ENCODE measurements at regions not wholly inside any gene's neighbourhood (a gene's known extent, or its start where the extent isn't known, plus 50 kb on each side); places are given as distances from the start of the nearest gene placed in this dataset.

- H3K9me3 Mint-ChIP-seq, result peaks cover 11% of the 10 kb centered on the region
- H3K36me3 Mint-ChIP-seq (ENCODE audit: insufficient read depth), result peaks cover 6% of the 10 kb centered on the region
- peaks cover 2% of the 10 kb centered on the region for H3K27me3 Mint-ChIP-seq (ENCODE audit: low read depth)
- no peak overlapping the region for H3K4me3 Mint-ChIP-seq
- no peaks in the 10 kb centered on the region for H3K4me1 Mint-ChIP-seq (ENCODE audit: low read depth)
- no peak for DNase-seq
- no peak for ATAC-seq
These were observed 50.1 kb downstream of the GCNT4 start for GRCh38 chr5:75002271-75002670.

DNA sequence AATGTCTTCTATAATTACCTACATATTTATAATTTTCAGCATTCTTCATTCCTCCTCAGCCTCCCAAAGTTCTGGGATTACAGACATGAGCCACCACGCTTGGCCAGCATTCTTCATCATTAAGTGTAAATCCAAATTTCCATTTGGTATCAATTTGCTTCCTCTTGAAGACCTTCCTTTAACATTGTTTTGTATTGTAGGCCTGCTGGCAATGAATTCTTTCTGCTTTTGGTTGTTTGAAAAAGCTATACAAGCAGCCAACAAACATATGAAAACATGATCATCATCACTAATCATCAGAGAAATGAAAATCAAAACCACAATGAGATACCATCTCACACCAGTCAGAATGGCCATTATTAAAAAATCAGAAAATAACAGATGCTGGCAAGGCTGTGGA lies 56.4 kb downstream of the GCNT4 start:
- Mint-ChIP-seq H3K4me3 (no peak overlapping the region), H3K27me3 (ENCODE audit: low read depth) (peaks cover 5% of the 10 kb centered on the region), H3K36me3 (ENCODE audit: insufficient read depth) (peaks cover 2% of the 10 kb centered on the region), H3K9me3 (peaks cover 3% of the 10 kb centered on the region), H3K4me1 (ENCODE audit: low read depth) (no peaks in the 10 kb centered on the region)
- ATAC-seq (no peak), DNase-seq (no peak)

GRCh38 chr5:74994826-74995225 lies 57.5 kb downstream of the GCNT4 start:
- Mint-ChIP-seq H3K4me1 (ENCODE audit: low read depth) (no peaks in the 10 kb centered on the region), H3K36me3 (ENCODE audit: insufficient read depth) (peaks cover 2% of the 10 kb centered on the region), H3K9me3 (peaks cover 3% of the 10 kb centered on the region), H3K27me3 (ENCODE audit: low read depth) (peaks cover 5% of the 10 kb centered on the region), H3K4me3 (no peak overlapping the region)
- DNase-seq, result no peak
- ATAC-seq, result no peak

DNA sequence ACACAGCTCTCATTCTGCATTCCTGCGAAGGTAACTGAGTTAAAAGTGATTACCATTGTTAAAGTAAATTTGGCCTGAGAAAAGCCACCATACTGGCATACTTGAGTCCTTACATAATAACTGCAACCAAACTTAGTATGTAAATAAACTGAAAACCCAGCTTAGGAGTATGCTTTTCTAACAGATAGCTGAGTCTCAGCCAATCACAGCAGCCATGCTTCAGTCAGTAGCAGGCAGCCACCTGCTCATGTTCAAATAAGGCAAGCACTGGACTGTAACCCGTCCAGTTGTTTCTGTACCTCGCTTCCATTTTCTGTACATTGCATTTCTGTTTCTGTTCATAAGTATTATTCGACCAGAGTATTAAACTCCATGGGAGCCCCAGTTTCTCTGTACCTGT lies 58.6 kb downstream of the GCNT4 start:
- Mint-ChIP-seq H3K4me1 (ENCODE audit: low read depth) (no peaks in the 10 kb centered on the region), H3K9me3 (peaks cover 3% of the 10 kb centered on the region), H3K4me3 (no peak overlapping the region), H3K27me3 (ENCODE audit: low read depth) (peaks cover 4% of the 10 kb centered on the region), H3K36me3 (ENCODE audit: insufficient read depth) (peaks cover 2% of the 10 kb centered on the region)
- DNase-seq (no peak), ATAC-seq (no peak)

GRCh38 chr5:74992791-74993190 lies 59.6 kb downstream of the GCNT4 start:
- DNase-seq (no peak), ATAC-seq (no peak)
- H3K9me3 Mint-ChIP-seq, result peaks cover 10% of the 10 kb centered on the region
- H3K4me1 Mint-ChIP-seq (ENCODE audit: low read depth), result no peaks in the 10 kb centered on the region
- H3K36me3 Mint-ChIP-seq (ENCODE audit: insufficient read depth), result peaks cover 2% of the 10 kb centered on the region
- no peak overlapping the region for H3K4me3 Mint-ChIP-seq
- H3K27me3 Mint-ChIP-seq (ENCODE audit: low read depth), result peaks cover 3% of the 10 kb centered on the region

DNA sequence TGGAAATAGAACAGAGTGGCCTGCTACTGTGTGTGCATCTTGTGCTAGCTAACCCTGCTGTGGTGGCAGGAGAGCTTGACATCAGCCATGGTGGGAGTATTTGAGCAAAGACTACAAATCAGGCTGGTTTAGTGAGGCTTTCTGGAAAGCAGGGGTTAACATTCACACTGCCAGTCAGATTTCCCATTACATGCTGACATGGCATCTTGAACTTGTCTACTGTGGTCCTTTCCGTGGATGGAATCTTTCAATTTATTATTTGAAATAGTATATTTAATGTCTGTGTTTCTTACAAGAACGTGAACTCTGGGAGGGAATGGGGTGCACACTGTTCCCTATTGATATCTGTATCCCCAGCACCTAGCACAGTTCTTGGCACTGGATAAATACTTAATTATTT lies 60.8 kb downstream of the GCNT4 start:
- no peak for ATAC-seq
- DNase-seq, result no peak
- Mint-ChIP-seq H3K36me3 (ENCODE audit: insufficient read depth) (peaks cover 2% of the 10 kb centered on the region), H3K4me1 (ENCODE audit: low read depth) (no peaks in the 10 kb centered on the region), H3K27me3 (ENCODE audit: low read depth) (peaks cover 3% of the 10 kb centered on the region), H3K4me3 (no peak overlapping the region), H3K9me3 (peaks cover 9% of the 10 kb centered on the region)

DNA sequence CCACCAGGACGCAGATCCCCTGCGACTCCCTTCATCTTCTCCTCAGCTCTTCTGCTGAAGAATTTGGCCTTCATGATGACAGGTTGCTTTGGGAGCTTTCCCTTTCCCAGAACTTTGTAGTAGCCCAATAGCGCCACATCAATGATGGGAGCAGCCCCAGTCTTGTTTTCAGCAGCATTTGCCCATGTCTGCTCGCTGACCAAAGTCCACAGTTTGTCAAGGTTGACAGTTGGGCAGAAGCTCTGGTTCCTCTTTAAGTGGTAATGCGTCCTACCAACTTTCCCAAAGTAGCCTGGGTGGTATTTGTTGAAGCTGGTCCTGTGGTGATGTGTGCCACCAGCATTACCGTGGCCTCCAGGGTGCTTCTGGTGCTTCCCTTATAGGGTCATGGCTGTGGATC lies 62.2 kb downstream of the GCNT4 start:
- peaks cover 3% of the 10 kb centered on the region for H3K27me3 Mint-ChIP-seq (ENCODE audit: low read depth)
- no peak overlapping the region for H3K4me3 Mint-ChIP-seq
- ATAC-seq, result no peak
- H3K9me3 Mint-ChIP-seq, result peaks cover 7% of the 10 kb centered on the region
- no peaks in the 10 kb centered on the region for H3K4me1 Mint-ChIP-seq (ENCODE audit: low read depth)
- no peak for DNase-seq
- H3K36me3 Mint-ChIP-seq (ENCODE audit: insufficient read depth), result peaks cover 2% of the 10 kb centered on the region

DNA sequence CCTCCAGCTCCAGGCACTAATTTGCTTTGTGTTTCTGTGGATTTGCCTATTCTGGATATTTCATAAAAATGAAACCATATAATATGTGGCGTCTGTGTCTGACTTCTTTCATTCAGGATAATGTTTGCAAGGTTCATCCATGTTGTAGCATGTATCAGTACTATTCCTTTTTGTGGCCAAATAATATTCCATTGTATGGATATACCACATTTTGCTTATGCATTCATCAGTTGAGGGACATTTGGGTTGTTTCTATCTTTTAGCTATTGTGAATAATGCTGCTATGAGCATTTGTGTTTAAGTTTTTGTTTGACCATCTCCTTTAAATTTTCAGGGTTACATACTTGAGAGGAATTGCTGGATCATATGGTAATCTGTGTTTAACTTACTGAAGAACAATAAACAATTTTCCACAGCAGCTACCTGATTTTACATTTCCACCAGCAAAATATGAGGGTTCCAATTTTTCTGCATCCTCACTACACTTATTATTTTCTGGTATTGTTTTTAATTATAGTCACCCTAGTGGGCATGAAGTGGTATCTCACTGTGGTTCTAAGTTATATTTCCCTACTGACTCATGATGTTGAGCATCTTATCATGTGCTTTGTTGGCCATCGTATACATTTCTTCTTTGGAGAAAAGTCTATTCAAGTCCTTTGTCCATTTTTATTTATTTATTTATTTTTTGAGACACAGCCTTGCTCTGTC lies 63.9 kb downstream of the GCNT4 start:
- DNase-seq (no peak), ATAC-seq (no peak)
- H3K27me3 Mint-ChIP-seq (ENCODE audit: low read depth), result peaks cover 3% of the 10 kb centered on the region

GRCh38 chr5:74978345-74978744 lies 74.0 kb downstream of the GCNT4 start:
- H3K36me3 Mint-ChIP-seq (ENCODE audit: insufficient read depth), result no peaks in the 10 kb centered on the region
- no peak overlapping the region for H3K4me3 Mint-ChIP-seq
- no peaks in the 10 kb centered on the region for H3K27me3 Mint-ChIP-seq (ENCODE audit: low read depth)
- H3K9me3 Mint-ChIP-seq, result peaks cover 8% of the 10 kb centered on the region
- DNase-seq (no peak), ATAC-seq (no peak)
- H3K4me1 Mint-ChIP-seq (ENCODE audit: low read depth), result peaks cover 36% of the 10 kb centered on the region

More for the DNA sequence above, 63.9 kb downstream of the GCNT4 start:
- Mint-ChIP-seq H3K4me3 (no peak overlapping the region), H3K9me3 (peaks cover 7% of the 10 kb centered on the region), H3K4me1 (ENCODE audit: low read depth) (no peaks in the 10 kb centered on the region), H3K36me3 (ENCODE audit: insufficient read depth) (peaks cover 2% of the 10 kb centered on the region)

- no peak for ATAC-seq
- no peak overlapping the region for H3K4me3 Mint-ChIP-seq
- no peak for DNase-seq
- no peaks in the 10 kb centered on the region for H3K36me3 Mint-ChIP-seq (ENCODE audit: insufficient read depth)
- H3K4me1 Mint-ChIP-seq (ENCODE audit: low read depth), result peaks cover 38% of the 10 kb centered on the region
- peaks cover 8% of the 10 kb centered on the region for H3K9me3 Mint-ChIP-seq
- no peaks in the 10 kb centered on the region for H3K27me3 Mint-ChIP-seq (ENCODE audit: low read depth)
These were observed 74.9 kb downstream of the GCNT4 start for GRCh38 chr5:74977471-74977870.

DNA sequence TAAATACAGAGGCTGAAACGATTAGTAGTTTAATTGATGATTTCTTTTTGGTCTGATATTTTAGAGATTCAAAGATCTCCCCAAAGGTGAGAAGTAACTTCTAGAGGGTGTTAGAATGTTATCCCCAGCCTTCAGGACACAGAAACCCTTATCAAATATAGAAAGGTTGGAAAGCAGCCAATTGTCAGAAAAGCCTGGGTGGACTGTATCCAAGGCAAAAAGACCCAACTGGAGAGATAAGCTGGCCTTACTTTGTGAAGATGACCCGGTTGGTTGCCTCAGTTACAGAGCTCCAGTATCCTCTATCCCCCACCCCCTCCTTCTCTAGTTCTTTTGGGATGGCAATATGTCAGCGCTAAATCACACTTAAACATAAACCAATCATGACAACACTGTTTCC lies 75.7 kb downstream of the GCNT4 start:
- Mint-ChIP-seq H3K36me3 (ENCODE audit: insufficient read depth) (no peaks in the 10 kb centered on the region), H3K4me1 (ENCODE audit: low read depth) (peaks cover 38% of the 10 kb centered on the region), H3K9me3 (peaks cover 8% of the 10 kb centered on the region), H3K27me3 (ENCODE audit: low read depth) (no peaks in the 10 kb centered on the region), H3K4me3 (no peak overlapping the region)
- ATAC-seq (no peak), DNase-seq (no peak)

GRCh38 chr5:74975582-74975981 lies 76.8 kb downstream of the GCNT4 start:
- DNase-seq, result no peak
- H3K9me3 Mint-ChIP-seq, result peaks cover 8% of the 10 kb centered on the region
- no peaks in the 10 kb centered on the region for H3K36me3 Mint-ChIP-seq (ENCODE audit: insufficient read depth)
- no peaks in the 10 kb centered on the region for H3K27me3 Mint-ChIP-seq (ENCODE audit: low read depth)
- no peak overlapping the region for H3K4me3 Mint-ChIP-seq
- peaks cover 38% of the 10 kb centered on the region for H3K4me1 Mint-ChIP-seq (ENCODE audit: low read depth)
- ATAC-seq, result no peak

DNA sequence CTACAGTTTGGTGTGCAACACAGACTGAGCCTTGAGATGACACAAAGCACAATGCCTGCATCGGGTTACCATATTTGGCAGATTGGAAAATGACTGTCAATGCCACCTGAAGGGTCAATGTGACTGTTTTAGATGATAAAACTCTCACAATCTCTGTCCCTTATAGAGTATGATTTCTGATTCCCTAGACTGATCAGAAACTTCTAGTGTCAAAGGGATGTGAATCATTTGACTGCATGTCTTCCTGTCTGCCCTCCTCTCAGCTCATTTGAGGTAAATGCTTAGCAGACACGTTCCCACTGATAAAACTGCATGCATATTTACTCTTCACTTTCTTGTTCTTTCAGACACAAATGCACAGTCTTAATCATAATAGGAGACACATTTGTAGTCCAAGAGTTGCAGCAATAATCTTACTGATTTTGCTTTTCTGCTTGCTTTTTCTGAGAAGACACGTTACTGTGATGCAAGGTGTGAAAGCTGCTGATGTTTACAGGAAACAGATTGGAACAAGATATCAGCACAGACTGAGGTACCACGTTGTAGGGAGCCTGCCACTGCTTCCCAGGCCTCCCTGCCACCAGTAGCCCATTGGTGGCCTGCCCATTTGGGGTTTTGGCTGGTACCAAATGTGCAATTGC lies 77.8 kb downstream of the GCNT4 start:
- H3K4me1 Mint-ChIP-seq (ENCODE audit: low read depth), result peaks cover 38% of the 10 kb centered on the region
- H3K9me3 Mint-ChIP-seq, result peaks cover 8% of the 10 kb centered on the region
- H3K36me3 Mint-ChIP-seq (ENCODE audit: insufficient read depth), result no peaks in the 10 kb centered on the region
- H3K4me3 Mint-ChIP-seq, result no peak overlapping the region
- H3K27me3 Mint-ChIP-seq (ENCODE audit: low read depth), result no peaks in the 10 kb centered on the region
- DNase-seq (peak; percentile 5), ATAC-seq (peak; percentile 92 to 93)

GRCh38 chr5:74973694-74974093 lies 78.7 kb downstream of the GCNT4 start:
- Mint-ChIP-seq H3K36me3 (ENCODE audit: insufficient read depth) (no peaks in the 10 kb centered on the region), H3K4me3 (no peak overlapping the region), H3K27me3 (ENCODE audit: low read depth) (no peaks in the 10 kb centered on the region), H3K9me3 (peaks cover 8% of the 10 kb centered on the region), H3K4me1 (ENCODE audit: low read depth) (peaks cover 38% of the 10 kb centered on the region)
- DNase-seq (no peak), ATAC-seq (no peak)

DNA sequence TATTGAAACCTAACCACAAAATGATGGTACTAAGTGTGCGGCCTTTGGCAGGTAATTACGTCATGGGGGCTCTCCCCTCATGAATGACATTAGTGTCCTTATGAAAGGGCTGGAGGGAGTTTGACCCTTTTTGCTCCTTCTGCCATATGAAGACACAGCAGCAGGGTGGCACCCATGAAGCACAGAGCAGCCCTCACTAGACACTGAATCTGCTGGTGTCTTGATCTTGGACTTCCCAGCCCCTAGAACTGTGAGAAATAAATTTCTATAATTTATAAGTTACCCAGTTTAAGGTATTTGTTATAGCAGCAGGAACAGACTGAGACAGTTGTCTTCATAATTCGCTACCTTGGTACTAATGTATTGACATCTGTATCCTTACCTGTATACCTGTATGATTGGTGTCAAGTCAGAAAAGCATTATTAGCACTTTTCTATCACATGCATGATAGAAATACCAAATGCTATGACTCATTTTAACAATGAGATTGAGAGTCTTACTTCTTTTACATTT lies 80.4 kb downstream of the GCNT4 start:
- Mint-ChIP-seq H3K4me3 (no peak overlapping the region), H3K36me3 (ENCODE audit: insufficient read depth) (no peaks in the 10 kb centered on the region), H3K4me1 (ENCODE audit: low read depth) (peaks cover 30% of the 10 kb centered on the region), H3K9me3 (peaks cover 8% of the 10 kb centered on the region), H3K27me3 (ENCODE audit: low read depth) (peaks cover 3% of the 10 kb centered on the region)
- DNase-seq (no peak), ATAC-seq (no peak)

All from activated T-cell treated with anti-CD3 and anti-CD28 coated beads, Interleukin-2, amount 50 U/mL, for 4 hours (primary cell).